OCI-LY7 (cell line): ENCODE measurements at regions not wholly inside any gene's neighbourhood (a gene's known extent, or its start where the extent isn't known, plus 50 kb on each side); places are given as distances from the start of the nearest gene placed in this dataset.
A peak's percentile ranks its signal among the peaks of the same experiment; 100 is the strongest.

Experiments
- CTCF ChIP-seq: fragments of 200-600 bp; sonication (generic); conservative IDR thresholded peaks from 2 replicates; pipeline ENCODE4 v1.5.1; 2014; ENCODE audit warnings: mild to moderate bottlenecking, antibody characterized with exemption, low read length, moderate library complexity, mixed read lengths
- EZH2phosphoT487 ChIP-seq: fragments of 200-600 bp; sonication (generic); IDR thresholded peaks from 2 replicates; pipeline ENCODE4 v1.6.1; 2018; ENCODE audit warnings: low read depth, borderline replicate concordance, mild to moderate bottlenecking, mixed run types, antibody characterized with exemption, low read length, moderate library complexity, mixed read lengths

- TF ChIP-seq CTCF (peak; percentile 50), EZH2phosphoT487 (no peak)
These were observed 107.7 kb upstream of the ATP8B1 start for GRCh38 chr18:57910817-57911216.
